Esophagus squamous epithelium (tissue), 4 donors: ENCODE measurements at regions not wholly inside any gene's neighbourhood (a gene's known extent, or its start where the extent isn't known, plus 50 kb on each side); places are given as distances from the start of the nearest gene placed in this dataset.

ENCODE experiments used
- POLR2A ChIP-seq, 4 donors: fragments of 450-650 bp; IDR thresholded peaks; one replicate each; pipeline ENCODE4 v1.6.1; 2017; ENCODE audit warnings: antibody characterized with exemption in 4 of 4, mild to moderate bottlenecking in 4 of 4, moderate library complexity in 3 of 4
- TF ChIP-seq, protein P1 (sequence below), 6 experiments: fragments of 450-650 bp in 4 of 6; fragments of 200-600 bp in 2 of 6; sonication (generic) in 2 of 6; IDR thresholded peaks; one replicate each; pipeline ENCODE4 v1.5.1; 2016 to 2019; ENCODE audit warnings: antibody characterized with exemption in 6 of 6, mild to moderate bottlenecking in 4 of 6, moderate library complexity in 4 of 6

DNA sequence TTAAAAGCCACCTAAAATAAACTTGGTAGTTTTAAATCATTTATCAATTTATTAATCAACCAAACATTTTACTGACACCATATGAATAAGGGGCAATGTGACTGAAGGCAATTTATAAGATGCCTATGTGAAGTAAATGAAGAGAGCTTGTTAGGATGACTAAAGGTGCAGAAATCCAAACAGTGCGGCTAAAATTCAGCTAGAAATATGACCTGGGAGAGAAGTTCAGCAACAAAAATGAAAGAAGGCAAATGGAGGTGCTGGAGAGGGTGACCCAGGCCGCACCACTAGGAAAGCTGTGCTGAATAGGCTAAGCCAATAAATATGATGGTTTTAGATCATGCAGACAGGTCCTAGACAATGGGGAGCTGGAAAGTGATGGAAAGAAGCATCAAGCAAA, 403.7 kb downstream of the BTG1 start:
- TF ChIP-seq POLR2A (IDR thresholded peaks at IDR 0.05) = no peak
- TF ChIP-seq, protein P1, sequence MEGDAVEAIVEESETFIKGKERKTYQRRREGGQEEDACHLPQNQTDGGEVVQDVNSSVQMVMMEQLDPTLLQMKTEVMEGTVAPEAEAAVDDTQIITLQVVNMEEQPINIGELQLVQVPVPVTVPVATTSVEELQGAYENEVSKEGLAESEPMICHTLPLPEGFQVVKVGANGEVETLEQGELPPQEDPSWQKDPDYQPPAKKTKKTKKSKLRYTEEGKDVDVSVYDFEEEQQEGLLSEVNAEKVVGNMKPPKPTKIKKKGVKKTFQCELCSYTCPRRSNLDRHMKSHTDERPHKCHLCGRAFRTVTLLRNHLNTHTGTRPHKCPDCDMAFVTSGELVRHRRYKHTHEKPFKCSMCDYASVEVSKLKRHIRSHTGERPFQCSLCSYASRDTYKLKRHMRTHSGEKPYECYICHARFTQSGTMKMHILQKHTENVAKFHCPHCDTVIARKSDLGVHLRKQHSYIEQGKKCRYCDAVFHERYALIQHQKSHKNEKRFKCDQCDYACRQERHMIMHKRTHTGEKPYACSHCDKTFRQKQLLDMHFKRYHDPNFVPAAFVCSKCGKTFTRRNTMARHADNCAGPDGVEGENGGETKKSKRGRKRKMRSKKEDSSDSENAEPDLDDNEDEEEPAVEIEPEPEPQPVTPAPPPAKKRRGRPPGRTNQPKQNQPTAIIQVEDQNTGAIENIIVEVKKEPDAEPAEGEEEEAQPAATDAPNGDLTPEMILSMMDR (IDR thresholded peaks at IDR 0.05) = no peak
